GM12891 (cell line): ENCODE measurements at regions not wholly inside any gene's neighbourhood (a gene's known extent, or its start where the extent isn't known, plus 50 kb on each side); places are given as distances from the start of the nearest gene placed in this dataset.

Source experiments
- POLR2AphosphoS5 ChIP-seq: IDR thresholded peaks from 2 replicates; pipeline ENCODE4 v1.6.1; 2011; ENCODE audit warnings: low read depth, low read length, control low read depth
- TAF1 ChIP-seq: IDR thresholded peaks from 2 replicates; pipeline ENCODE4 v1.6.1; 2011; ENCODE audit warnings: low read depth, low read length, control low read depth

- TF ChIP-seq POLR2AphosphoS5 = no peak
- no peak for TF ChIP-seq TAF1
Observed at GRCh38 chrX:148290041-148290440, 210.4 kb upstream of the AFF2 start.
